Cardiac fibroblast (primary cell): ENCODE measurements at regions not wholly inside any gene's neighbourhood (a gene's known extent, or its start where the extent isn't known, plus 50 kb on each side); places are given as distances from the start of the nearest gene placed in this dataset.

Source experiments
- DNase-seq, 2 donors: peaks; one replicate each; pipeline versions ENCODE4 v3.0.0 to v3.0.0-alpha.2; 2010; ENCODE audit warnings: low read depth in 2 of 2
- H3K4me3 ChIP-seq, 2 donors: replicated peaks in 1 of 2; 1 replicate in 1 of 2; 2 replicates in 1 of 2; pipeline ENCODE4 v1.5.1; 2011; ENCODE audit warnings: low read depth in 2 of 2, low read length in 2 of 2, mild to moderate bottlenecking in 2 of 2, moderate library complexity in 1 of 2
- CTCF ChIP-seq: IDR thresholded peaks from one replicate; pipeline ENCODE4 v1.5.1; 2011; ENCODE audit warnings: low read depth, mild to moderate bottlenecking, low read length, inconsistent platforms

- no peak overlapping the region for H3K4me3 ChIP-seq
- TF ChIP-seq CTCF, result no peak
- no peak for DNase-seq
These were observed 169.5 kb upstream of the UBL3 start for GRCh38 chr13:30019648-30020626.

GRCh38 chr13:30017880-30018279, 167.5 kb upstream of the UBL3 start:
- no peak for TF ChIP-seq CTCF
- no peak for DNase-seq
- no peak overlapping the region for H3K4me3 ChIP-seq

- no peak for TF ChIP-seq CTCF
- no peak for DNase-seq
- no peak overlapping the region for H3K4me3 ChIP-seq
These were observed 166.0 kb upstream of the UBL3 start for GRCh38 chr13:30016398-30016797.

- no peak for DNase-seq
- TF ChIP-seq CTCF, result no peak
- no peak overlapping the region for H3K4me3 ChIP-seq
These were observed 159.0 kb upstream of the UBL3 start for GRCh38 chr13:30009411-30009810.

GRCh38 chr13:30006246-30006645, 155.8 kb upstream of the UBL3 start:
- H3K4me3 ChIP-seq, result no peak overlapping the region
- TF ChIP-seq CTCF, result no peak
- DNase-seq, result no peak

- no peak for TF ChIP-seq CTCF
- H3K4me3 ChIP-seq, result no peak overlapping the region
- peak in 1 of 2 donors; percentile 17 for DNase-seq
These were observed 153.8 kb upstream of the UBL3 start for GRCh38 chr13:30004204-30004603.
